ENCODE measurements at regions not wholly inside any gene's neighbourhood (a gene's known extent, or its start where the extent isn't known, plus 50 kb on each side); places are given as distances from the start of the nearest gene placed in this dataset.

- DNase-seq: no peak
- no peaks in the 10 kb centered on the region for H3K36me3 Mint-ChIP-seq (ENCODE audit: low read depth)
- no peak overlapping the region for H3K27ac Mint-ChIP-seq
- CTCF ChIA-PET: no interaction called here
- peaks cover 3% of the 10 kb centered on the region for H3K9me3 Mint-ChIP-seq
- H3K4me3 Mint-ChIP-seq: no peak overlapping the region
- peaks cover 4% of the 10 kb centered on the region for H3K4me1 Mint-ChIP-seq
- POLR2A ChIA-PET: no interaction called here
- no peaks in the 10 kb centered on the region for H3K27me3 Mint-ChIP-seq
These were observed 101.2 kb upstream of the STXBP5 start for GRCh38 chr6:147103007-147103406.

DNA sequence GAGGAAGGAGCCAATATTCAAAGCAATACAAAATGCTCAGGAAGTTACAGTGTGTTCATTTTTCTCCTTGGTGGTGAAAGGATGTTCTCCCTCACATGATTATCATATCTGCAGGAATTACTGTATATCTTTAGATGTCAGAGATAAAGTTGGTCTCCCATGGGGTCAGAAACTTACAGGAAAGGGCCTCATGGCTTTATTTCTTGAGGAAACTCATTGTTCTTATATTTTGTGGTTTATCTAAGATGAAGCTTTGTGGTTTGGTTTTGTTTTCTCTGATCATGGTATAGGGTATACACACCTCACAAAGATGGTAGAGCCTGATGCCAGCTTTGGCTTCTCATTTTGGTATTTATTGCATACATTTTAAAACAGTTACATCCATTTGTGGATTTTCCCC lies 100.5 kb upstream of the STXBP5 start:
- Mint-ChIP-seq H3K4me3 (no peak overlapping the region), H3K27ac (no peak overlapping the region), H3K4me1 (peaks cover 4% of the 10 kb centered on the region), H3K36me3 (ENCODE audit: low read depth) (no peaks in the 10 kb centered on the region), H3K9me3 (peaks cover 3% of the 10 kb centered on the region), H3K27me3 (no peaks in the 10 kb centered on the region)
- POLR2A ChIA-PET: no interaction called here
- CTCF ChIA-PET: no interaction called here
- no peak for DNase-seq

DNA sequence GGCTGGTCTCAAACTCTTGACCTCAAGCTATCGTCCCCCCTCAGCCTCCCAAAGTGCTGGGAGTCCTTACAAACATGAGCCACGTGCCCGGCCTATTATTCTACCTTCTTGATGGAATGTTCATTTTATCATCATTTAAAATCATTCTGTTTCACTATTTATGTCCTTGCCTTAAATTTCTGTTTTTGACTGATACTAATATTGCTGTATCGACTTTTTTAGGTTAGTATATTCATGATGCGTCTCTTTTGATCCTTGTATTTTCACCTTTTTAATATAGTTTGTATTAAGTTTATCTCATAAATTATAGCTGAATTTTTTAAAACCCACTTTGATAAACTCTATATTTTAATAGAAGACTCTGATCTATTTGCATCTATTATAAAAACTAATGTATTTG lies 98.4 kb upstream of the STXBP5 start:
- DNase-seq: no peak
- CTCF ChIA-PET: no interaction called here
- H3K36me3 Mint-ChIP-seq (ENCODE audit: low read depth): no peaks in the 10 kb centered on the region
- peaks cover 3% of the 10 kb centered on the region for H3K9me3 Mint-ChIP-seq
- no peak overlapping the region for H3K4me3 Mint-ChIP-seq
- no peaks in the 10 kb centered on the region for H3K27me3 Mint-ChIP-seq
- POLR2A ChIA-PET: no interaction called here
- peaks cover 18% of the 10 kb centered on the region for H3K4me1 Mint-ChIP-seq
- H3K27ac Mint-ChIP-seq: no peak overlapping the region

GRCh38 chr6:147106759-147107401 lies 97.3 kb upstream of the STXBP5 start:
- no peaks in the 10 kb centered on the region for H3K36me3 Mint-ChIP-seq (ENCODE audit: low read depth)
- POLR2A ChIA-PET: no interaction called here
- H3K27ac Mint-ChIP-seq: no peak overlapping the region
- H3K27me3 Mint-ChIP-seq: no peaks in the 10 kb centered on the region
- CTCF ChIA-PET: no interaction called here
- DNase-seq: no peak
- peaks cover 18% of the 10 kb centered on the region for H3K4me1 Mint-ChIP-seq
- peaks cover 2% of the 10 kb centered on the region for H3K9me3 Mint-ChIP-seq
- no peak overlapping the region for H3K4me3 Mint-ChIP-seq

- Mint-ChIP-seq H3K27ac (no peak overlapping the region), H3K27me3 (no peaks in the 10 kb centered on the region)
- POLR2A ChIA-PET: no interaction called here
These were observed 95.8 kb upstream of the STXBP5 start for GRCh38 chr6:147108259-147108910.

GRCh38 chr6:147109707-147110106 lies 94.5 kb upstream of the STXBP5 start:
- Mint-ChIP-seq H3K27me3 (no peaks in the 10 kb centered on the region), H3K4me3 (no peak overlapping the region), H3K36me3 (ENCODE audit: low read depth) (no peaks in the 10 kb centered on the region), H3K27ac (no peak overlapping the region), H3K9me3 (no peaks in the 10 kb centered on the region), H3K4me1 (peaks cover 15% of the 10 kb centered on the region)
- DNase-seq: no peak
- CTCF ChIA-PET: no interaction called here
- POLR2A ChIA-PET: no interaction called here

More at GRCh38 chr6:147108259-147108910, 95.8 kb upstream of the STXBP5 start:
- Mint-ChIP-seq H3K4me1 (peaks cover 18% of the 10 kb centered on the region), H3K36me3 (ENCODE audit: low read depth) (no peaks in the 10 kb centered on the region), H3K9me3 (no peaks in the 10 kb centered on the region), H3K4me3 (no peak overlapping the region)
- no peak for DNase-seq
- CTCF ChIA-PET: no interaction called here

GRCh38 chr6:147116056-147116455 lies 88.2 kb upstream of the STXBP5 start:
- Mint-ChIP-seq H3K9me3 (no peaks in the 10 kb centered on the region), H3K27me3 (no peaks in the 10 kb centered on the region), H3K27ac (no peak overlapping the region), H3K4me3 (no peak overlapping the region), H3K4me1 (no peaks in the 10 kb centered on the region), H3K36me3 (ENCODE audit: low read depth) (no peaks in the 10 kb centered on the region)
- CTCF ChIA-PET: no interaction called here
- POLR2A ChIA-PET: no interaction called here
- DNase-seq: no peak

DNA sequence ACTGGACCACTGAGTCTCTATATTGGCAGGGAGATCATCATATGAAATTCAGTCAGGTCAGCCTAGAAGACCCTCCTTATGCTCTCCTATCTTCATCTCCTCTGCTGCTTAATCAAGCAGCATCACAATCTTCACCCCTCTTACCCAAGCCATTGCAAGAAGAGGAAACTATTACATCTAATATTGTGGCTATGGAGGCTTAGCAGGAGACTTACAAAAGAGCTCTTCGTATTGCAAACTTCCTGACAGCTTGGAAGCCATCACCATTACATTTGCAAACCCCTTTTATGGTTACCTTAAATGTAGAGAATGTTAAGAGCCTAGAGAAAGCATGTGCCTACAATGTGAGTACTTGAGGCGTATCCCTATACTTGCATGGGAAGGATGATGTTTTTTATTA lies 87.2 kb upstream of the STXBP5 start:
- no peak overlapping the region for H3K27ac Mint-ChIP-seq
- H3K36me3 Mint-ChIP-seq (ENCODE audit: low read depth): no peaks in the 10 kb centered on the region
- no peaks in the 10 kb centered on the region for H3K9me3 Mint-ChIP-seq
- ChIA-PET POLR2A (no interaction called here), CTCF (no interaction called here)
- H3K4me3 Mint-ChIP-seq: no peak overlapping the region
- DNase-seq: no peak
- no peaks in the 10 kb centered on the region for H3K27me3 Mint-ChIP-seq
- H3K4me1 Mint-ChIP-seq: no peaks in the 10 kb centered on the region

DNA sequence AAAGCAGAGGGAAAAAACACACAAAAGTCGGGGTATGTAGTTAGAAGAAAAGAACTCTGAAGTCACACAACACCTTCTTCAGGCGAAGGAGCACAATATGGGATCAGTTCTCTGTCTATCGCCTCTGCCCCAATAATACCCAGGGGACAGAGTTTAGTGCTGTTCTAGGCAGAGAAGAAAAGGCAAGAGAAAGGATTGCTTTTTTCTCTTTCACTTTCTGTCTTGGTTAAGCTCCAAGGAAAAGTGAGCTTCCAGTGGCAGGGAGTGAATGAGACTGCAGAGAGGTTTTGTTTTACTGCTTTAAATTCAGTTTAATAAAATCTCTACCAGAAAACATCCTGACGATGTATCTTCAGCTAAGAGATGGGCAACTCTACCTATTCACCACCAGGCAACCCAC lies 86.6 kb upstream of the STXBP5 start:
- ChIA-PET CTCF (no interaction called here), POLR2A (no interaction called here)
- no peak overlapping the region for H3K4me3 Mint-ChIP-seq
- H3K36me3 Mint-ChIP-seq (ENCODE audit: low read depth): no peaks in the 10 kb centered on the region
- no peaks in the 10 kb centered on the region for H3K9me3 Mint-ChIP-seq
- H3K4me1 Mint-ChIP-seq: no peaks in the 10 kb centered on the region
- no peak overlapping the region for H3K27ac Mint-ChIP-seq
- H3K27me3 Mint-ChIP-seq: no peaks in the 10 kb centered on the region
- DNase-seq: no peak

- no peaks in the 10 kb centered on the region for H3K9me3 Mint-ChIP-seq
These were observed 84.9 kb upstream of the STXBP5 start for GRCh38 chr6:147119310-147119709.

GRCh38 chr6:147122823-147123222 lies 81.4 kb upstream of the STXBP5 start:
- Mint-ChIP-seq H3K9me3 (no peaks in the 10 kb centered on the region), H3K4me3 (no peak overlapping the region), H3K4me1 (no peaks in the 10 kb centered on the region), H3K36me3 (ENCODE audit: low read depth) (no peaks in the 10 kb centered on the region), H3K27ac (no peak overlapping the region), H3K27me3 (no peaks in the 10 kb centered on the region)
- ChIA-PET POLR2A (no interaction called here), CTCF (no interaction called here)
- no peak for DNase-seq

More at GRCh38 chr6:147119310-147119709, 84.9 kb upstream of the STXBP5 start:
- no peaks in the 10 kb centered on the region for H3K36me3 Mint-ChIP-seq (ENCODE audit: low read depth)
- no peak for DNase-seq
- ChIA-PET POLR2A (no interaction called here), CTCF (no interaction called here)
- H3K27ac Mint-ChIP-seq: no peak overlapping the region
- no peak overlapping the region for H3K4me3 Mint-ChIP-seq
- H3K27me3 Mint-ChIP-seq: no peaks in the 10 kb centered on the region
- H3K4me1 Mint-ChIP-seq: no peaks in the 10 kb centered on the region

DNA sequence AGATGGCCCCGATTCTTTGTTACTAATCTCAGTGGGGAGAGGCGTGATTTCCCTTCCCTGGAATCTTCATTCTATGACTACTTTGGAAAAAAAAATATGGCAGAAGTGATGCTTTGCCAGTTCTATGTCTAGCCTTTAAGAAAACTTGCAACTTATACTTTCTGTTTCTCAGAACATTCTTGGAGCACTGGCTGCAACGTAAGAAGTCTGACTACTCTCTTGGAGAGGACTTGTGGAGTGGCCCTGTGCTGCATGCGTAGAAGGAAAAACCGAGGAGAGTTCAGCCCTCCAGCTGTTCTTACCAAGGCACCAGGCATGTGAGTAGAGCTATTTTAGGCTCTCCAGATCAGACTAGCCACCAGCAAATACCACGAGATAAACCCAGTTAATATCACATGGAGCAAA lies 77.6 kb upstream of the STXBP5 start:
- Mint-ChIP-seq H3K4me3 (no peak overlapping the region), H3K27ac (no peak overlapping the region), H3K4me1 (no peaks in the 10 kb centered on the region), H3K36me3 (ENCODE audit: low read depth) (no peaks in the 10 kb centered on the region), H3K27me3 (no peaks in the 10 kb centered on the region), H3K9me3 (no peaks in the 10 kb centered on the region)
- ChIA-PET CTCF (no interaction called here), POLR2A (no interaction called here)
- no peak for DNase-seq

DNA sequence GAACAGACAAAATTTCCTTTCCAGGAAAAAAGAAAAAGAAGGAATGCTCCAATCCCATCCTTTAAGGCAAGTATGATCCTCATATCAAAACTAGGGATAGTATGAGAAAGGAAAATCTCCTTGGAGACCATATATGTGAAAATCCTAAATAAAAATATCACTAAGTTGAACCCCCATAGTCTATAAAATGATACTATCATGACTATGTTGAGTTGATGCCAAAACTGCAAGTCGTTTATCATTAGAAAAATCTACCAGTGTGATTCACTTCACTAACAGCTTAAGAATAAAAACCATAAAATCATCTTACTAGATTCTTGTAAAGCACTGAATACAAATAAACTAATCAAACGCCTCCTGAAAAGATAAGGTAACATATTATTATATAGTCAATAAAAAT lies 76.6 kb upstream of the STXBP5 start:
- Mint-ChIP-seq H3K4me1 (no peaks in the 10 kb centered on the region), H3K4me3 (no peak overlapping the region), H3K27me3 (no peaks in the 10 kb centered on the region), H3K27ac (no peak overlapping the region), H3K9me3 (no peaks in the 10 kb centered on the region), H3K36me3 (ENCODE audit: low read depth) (no peaks in the 10 kb centered on the region)
- ChIA-PET CTCF (no interaction called here), POLR2A (no interaction called here)
- DNase-seq: no peak

- Mint-ChIP-seq H3K27ac (no peak overlapping the region), H3K36me3 (ENCODE audit: low read depth) (no peaks in the 10 kb centered on the region), H3K4me1 (no peaks in the 10 kb centered on the region), H3K4me3 (no peak overlapping the region), H3K9me3 (no peaks in the 10 kb centered on the region), H3K27me3 (no peaks in the 10 kb centered on the region)
- POLR2A ChIA-PET: no interaction called here
- DNase-seq: no peak
- CTCF ChIA-PET: no interaction called here
These were observed 76.2 kb upstream of the STXBP5 start for GRCh38 chr6:147128056-147128455.
